ENCODE measurements at regions not wholly inside any gene's neighbourhood (a gene's known extent, or its start where the extent isn't known, plus 50 kb on each side); places are given as distances from the start of the nearest gene placed in this dataset.
A peak's percentile ranks its signal among the peaks of the same experiment; 100 is the strongest.

DNA sequence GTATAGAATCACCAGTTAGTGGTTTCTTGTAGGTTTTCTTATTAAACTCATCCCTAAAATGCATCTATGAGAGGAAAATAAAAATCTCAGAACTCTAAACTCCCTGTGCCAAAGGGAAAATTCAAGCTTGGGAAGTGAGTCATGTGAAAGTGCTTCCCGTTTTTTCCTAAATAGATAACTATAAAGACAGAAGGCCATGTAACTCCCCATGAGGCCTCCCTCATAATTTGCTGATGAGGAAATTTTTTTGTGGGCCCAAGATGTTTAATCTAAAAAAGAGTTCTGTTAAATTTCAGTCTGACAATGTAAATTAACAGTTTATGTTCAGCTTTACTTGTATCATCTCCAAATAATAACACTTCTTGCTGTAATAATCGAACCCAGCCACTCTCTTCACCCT is 1273.9 kb downstream of the OTOL1 start:
- Histone ChIP-seq H3K4me3 (no peak overlapping the region), H3K4me1 (replicated peaks in 1 of 2) (no peaks in the 10 kb centered on the region), H3K27me3 (no peaks in the 10 kb centered on the region), H3K9me3 (replicated peaks in 1 of 3) (no peaks in the 10 kb centered on the region), H3K36me3 (replicated peaks in 1 of 2) (no peaks in the 10 kb centered on the region), H3K27ac (no peak overlapping the region)
- no peak for DNase-seq
- WGBS, 4 donors = 58 to 63% (median 61%) methylated on average over 2 of the region's 2 CpGs
- TF ChIP-seq, protein P1, sequence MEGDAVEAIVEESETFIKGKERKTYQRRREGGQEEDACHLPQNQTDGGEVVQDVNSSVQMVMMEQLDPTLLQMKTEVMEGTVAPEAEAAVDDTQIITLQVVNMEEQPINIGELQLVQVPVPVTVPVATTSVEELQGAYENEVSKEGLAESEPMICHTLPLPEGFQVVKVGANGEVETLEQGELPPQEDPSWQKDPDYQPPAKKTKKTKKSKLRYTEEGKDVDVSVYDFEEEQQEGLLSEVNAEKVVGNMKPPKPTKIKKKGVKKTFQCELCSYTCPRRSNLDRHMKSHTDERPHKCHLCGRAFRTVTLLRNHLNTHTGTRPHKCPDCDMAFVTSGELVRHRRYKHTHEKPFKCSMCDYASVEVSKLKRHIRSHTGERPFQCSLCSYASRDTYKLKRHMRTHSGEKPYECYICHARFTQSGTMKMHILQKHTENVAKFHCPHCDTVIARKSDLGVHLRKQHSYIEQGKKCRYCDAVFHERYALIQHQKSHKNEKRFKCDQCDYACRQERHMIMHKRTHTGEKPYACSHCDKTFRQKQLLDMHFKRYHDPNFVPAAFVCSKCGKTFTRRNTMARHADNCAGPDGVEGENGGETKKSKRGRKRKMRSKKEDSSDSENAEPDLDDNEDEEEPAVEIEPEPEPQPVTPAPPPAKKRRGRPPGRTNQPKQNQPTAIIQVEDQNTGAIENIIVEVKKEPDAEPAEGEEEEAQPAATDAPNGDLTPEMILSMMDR (IDR thresholded peaks at IDR 0.05) = no peak
- no peak for TF ChIP-seq POLR2A (IDR thresholded peaks at IDR 0.05)
- intact Hi-C loops (cut with DNase I) = no loop called here

DNA sequence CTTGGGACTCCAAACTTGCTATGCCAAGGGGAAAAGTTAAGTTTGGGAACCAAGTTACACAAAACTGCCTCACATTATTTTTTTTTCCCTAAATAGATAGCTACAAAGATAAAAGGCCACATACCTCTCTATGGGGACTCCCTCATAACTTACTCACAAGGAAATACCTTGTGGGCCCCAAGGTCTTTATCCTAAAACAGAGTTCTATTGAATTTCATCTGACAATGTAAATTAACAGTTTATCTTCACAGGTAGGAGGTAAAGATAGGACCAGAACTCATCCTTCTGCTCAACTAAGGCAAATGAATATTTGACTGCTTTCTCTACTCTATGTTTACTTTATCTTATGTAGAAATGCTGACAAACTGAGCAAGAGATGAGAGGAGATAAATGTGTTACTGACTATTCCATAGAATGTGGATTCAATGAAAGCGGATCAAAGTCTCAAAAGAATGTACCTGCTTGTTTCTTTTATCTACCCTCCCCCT is 1278.0 kb downstream of the OTOL1 start:
- 88 to 100% (median 89%) methylated on average over 1 of the region's 1 CpG for WGBS, 4 donors
- Histone ChIP-seq H3K4me1 (replicated peaks in 1 of 2) (no peaks in the 10 kb centered on the region), H3K27ac (no peak overlapping the region), H3K4me3 (no peak overlapping the region), H3K9me3 (replicated peaks in 1 of 3) (peaks cover 0 to 11% (median 0%) of the 10 kb centered on the region in 3 donors), H3K36me3 (replicated peaks in 1 of 2) (no peaks in the 10 kb centered on the region), H3K27me3 (no peaks in the 10 kb centered on the region)
- DNase-seq = no peak
- intact Hi-C loops (cut with DNase I) = no loop called here
- no peak for TF ChIP-seq POLR2A (IDR thresholded peaks at IDR 0.05)
- TF ChIP-seq, protein P1 (IDR thresholded peaks at IDR 0.05) = no peak

GRCh38 chr3:162776148-162776547 is 1279.5 kb downstream of the OTOL1 start:
- 29 to 98% (median 46%) methylated on average over 3 of the region's 3 CpGs for WGBS, 4 donors
- H3K9me3 ChIP-seq (replicated peaks in 1 of 3) = peaks cover 0 to 12% (median 0%) of the 10 kb centered on the region in 3 donors
- H3K27ac ChIP-seq = no peak overlapping the region
- no peaks in the 10 kb centered on the region for H3K4me1 ChIP-seq (replicated peaks in 1 of 2)
- H3K27me3 ChIP-seq = no peaks in the 10 kb centered on the region
- TF ChIP-seq, protein P1 (IDR thresholded peaks at IDR 0.05) = no peak
- no peak for TF ChIP-seq POLR2A (IDR thresholded peaks at IDR 0.05)
- H3K4me3 ChIP-seq = no peak overlapping the region
- intact Hi-C loops (cut with DNase I) = no loop called here
- DNase-seq = no peak
- no peaks in the 10 kb centered on the region for H3K36me3 ChIP-seq (replicated peaks in 1 of 2)

GRCh38 chr3:162777118-162777517 is 1280.5 kb downstream of the OTOL1 start:
- WGBS, 4 donors = 85 to 93% (median 91%) methylated on average over 1 of the region's 1 CpG
- Histone ChIP-seq H3K9me3 (replicated peaks in 1 of 3) (peaks cover 0 to 12% (median 0%) of the 10 kb centered on the region in 3 donors), H3K27me3 (no peaks in the 10 kb centered on the region), H3K36me3 (replicated peaks in 1 of 2) (no peaks in the 10 kb centered on the region), H3K4me3 (no peak overlapping the region), H3K4me1 (replicated peaks in 1 of 2) (no peaks in the 10 kb centered on the region), H3K27ac (no peak overlapping the region)
- intact Hi-C loops (cut with DNase I) = no loop called here
- TF ChIP-seq, protein P1 (IDR thresholded peaks at IDR 0.05) = peak in 1 of 6 experiments; percentile 12
- TF ChIP-seq POLR2A (IDR thresholded peaks at IDR 0.05) = no peak
- DNase-seq = no peak
